Activated CD4-positive, alpha-beta T cell treated with anti-CD3 and anti-CD28 coated beads, Interleukin-2, amount 50 U/mL, for 48 hours (primary cell): ENCODE measurements at regions not wholly inside any gene's neighbourhood (a gene's known extent, or its start where the extent isn't known, plus 50 kb on each side); places are given as distances from the start of the nearest gene placed in this dataset.

Experiments used
- DNase-seq, 2 experiments: peaks; one replicate each; pipeline ENCODE4 v3.0.0-alpha.2; 2020

DNA sequence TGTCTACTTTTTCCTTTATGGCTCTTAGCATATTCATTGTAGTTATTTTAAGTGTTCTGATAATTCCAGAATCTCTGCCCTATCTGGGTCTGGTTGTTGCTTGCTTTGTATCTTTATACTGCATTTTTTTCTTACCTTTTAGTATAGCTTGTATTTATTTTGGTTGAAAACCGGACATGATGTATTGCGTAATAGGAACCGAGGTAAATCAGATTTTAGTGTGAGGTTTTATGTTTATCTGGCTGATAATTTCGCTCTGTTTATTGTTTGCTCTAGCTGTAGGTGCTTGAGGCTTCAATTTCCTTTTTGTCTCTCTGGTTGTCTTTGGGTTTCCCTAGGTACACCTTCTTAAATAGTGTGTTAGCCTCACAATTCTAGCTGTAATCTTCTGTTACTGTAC, 263.8 kb upstream of the LCORL start:
- no peak for DNase-seq

DNA sequence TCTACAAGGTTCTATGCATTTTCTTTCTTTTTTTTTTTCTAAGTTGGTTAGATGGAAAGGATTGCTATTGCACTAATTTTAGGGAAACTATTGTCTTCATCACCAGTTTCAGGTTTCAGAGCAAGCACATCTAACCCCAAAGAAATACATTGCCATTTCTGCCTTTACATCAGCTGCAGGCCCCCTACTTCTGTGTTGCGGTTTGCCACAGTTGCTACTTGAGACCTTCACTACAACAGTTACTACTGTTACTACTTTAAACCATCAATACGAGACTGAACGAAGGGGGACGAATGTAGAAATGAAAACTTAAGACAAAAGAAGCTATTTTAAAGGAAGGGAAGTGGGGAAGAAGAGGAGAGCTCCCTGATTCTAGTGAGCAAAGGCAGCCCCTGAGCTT, 256.7 kb upstream of the LCORL start:
- no peak for DNase-seq

DNA sequence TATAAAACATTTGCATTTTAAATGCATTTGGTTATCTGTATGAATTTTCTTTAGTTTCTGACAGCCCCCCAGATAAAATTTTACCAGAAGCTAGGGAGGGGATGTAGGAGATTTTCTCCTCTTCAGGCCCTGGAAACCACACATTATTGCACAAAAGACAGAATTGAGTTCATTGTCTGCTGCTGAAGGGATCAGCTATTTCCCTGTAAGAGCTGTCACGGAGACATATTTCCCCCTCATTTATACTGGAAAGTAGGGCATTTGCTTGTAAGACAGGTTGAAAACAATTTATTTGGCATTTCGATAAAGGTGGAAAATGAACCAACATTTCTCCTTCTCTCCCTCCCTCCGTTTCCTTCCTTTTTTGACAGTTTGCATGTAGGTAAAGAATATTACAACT, 241.3 kb upstream of the LCORL start:
- no peak for DNase-seq

- no peak for DNase-seq
Measured at GRCh38 chr4:18252052-18252451, 230.5 kb upstream of the LCORL start.

DNA sequence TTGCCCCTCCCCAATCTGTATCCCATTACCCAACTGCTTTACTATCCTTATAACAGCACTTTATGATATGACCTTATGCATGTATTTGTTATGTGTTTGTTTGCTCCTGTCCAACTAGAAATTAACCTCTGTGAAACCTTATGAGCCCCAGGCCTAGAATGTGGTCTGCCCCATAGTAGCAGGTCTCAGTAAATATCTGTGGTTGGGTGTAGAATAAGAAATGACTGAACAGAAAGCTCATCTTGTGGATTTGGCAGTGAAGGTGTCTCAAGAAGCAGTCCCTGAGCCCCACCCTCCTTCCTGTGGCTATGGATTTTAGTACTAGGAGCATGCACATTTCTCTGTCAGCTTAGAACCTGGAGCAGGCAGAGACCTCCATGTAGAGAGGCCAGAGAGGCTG, 229.0 kb upstream of the LCORL start:
- no peak for DNase-seq

- no peak for DNase-seq
Measured at GRCh38 chr4:18248611-18249010, 227.1 kb upstream of the LCORL start.

GRCh38 chr4:18247189-18247588, 225.6 kb upstream of the LCORL start:
- no peak for DNase-seq

GRCh38 chr4:18242919-18243693, 221.6 kb upstream of the LCORL start:
- DNase-seq = no peak

DNA sequence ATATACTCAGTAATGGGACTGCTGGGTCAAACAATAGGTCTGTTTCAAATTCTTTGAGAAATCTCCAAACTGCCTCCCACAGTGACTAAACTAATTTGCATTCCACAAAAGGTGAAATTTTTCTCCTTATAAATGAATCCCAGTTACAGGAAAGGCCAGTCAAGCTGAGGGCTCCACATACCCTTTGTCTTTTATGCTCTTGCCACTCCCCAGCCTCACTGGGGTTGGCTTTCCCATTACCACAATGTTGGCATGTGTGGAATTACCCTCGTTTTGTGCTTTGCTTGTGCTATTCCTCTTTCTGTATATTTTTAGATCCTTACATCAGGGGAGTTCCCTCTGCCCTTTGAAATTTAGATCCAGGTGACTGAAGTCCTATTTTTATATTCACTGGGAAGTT, 220.2 kb upstream of the LCORL start:
- no peak for DNase-seq

- DNase-seq = no peak
Measured at GRCh38 chr4:18234108-18234507, 212.6 kb upstream of the LCORL start.

DNA sequence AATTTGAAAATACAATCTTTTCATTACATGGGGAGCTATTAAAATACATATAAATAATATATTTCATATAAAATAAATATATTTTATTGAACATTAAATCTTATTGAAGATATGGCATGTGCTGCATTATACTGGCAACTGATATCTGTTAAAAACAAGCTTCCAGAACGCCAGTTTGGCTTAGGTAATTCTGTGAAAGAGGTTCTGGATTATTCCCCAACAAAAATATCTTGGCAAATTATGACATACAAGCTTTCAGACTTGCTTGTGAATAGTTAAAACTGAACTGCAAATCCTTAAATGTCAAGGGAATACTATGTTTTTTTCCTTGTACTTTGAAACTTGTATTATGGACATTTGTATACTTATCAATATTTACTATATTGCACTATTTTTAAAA, 210.2 kb upstream of the LCORL start:
- DNase-seq = no peak

- DNase-seq = no peak
Measured at GRCh38 chr4:18227880-18228279, 206.3 kb upstream of the LCORL start.

DNA sequence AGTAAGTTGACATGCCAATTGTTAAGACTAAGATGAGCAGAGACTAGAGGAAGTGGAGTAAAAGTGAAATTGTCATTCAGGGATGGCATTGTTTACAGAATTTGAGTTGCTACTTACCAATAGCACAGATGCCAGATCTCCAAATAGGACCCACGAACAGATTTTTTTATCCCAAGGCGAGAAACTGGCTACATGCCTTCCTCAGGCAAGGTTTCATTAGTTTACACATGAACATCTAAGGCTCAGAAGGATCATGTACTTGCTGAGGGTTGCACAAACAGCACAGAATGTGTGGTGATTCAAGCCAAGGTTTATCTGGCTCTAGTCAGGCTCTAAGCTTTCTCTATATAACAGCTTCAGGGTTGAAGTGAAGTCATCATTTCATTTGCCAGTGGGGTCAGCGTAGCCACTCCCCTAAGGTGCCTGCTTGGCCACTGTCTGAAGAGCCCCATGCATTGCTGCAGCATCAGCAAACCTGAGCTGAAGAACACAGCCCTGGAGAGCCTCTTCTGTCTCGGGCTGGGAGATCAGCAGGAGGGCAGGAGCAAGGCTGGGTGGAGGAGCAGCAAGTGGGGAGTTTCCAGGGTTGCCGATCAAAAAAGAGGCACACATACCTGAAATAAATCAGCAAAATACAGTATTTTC, 193.0 kb upstream of the LCORL start:
- no peak for DNase-seq

DNA sequence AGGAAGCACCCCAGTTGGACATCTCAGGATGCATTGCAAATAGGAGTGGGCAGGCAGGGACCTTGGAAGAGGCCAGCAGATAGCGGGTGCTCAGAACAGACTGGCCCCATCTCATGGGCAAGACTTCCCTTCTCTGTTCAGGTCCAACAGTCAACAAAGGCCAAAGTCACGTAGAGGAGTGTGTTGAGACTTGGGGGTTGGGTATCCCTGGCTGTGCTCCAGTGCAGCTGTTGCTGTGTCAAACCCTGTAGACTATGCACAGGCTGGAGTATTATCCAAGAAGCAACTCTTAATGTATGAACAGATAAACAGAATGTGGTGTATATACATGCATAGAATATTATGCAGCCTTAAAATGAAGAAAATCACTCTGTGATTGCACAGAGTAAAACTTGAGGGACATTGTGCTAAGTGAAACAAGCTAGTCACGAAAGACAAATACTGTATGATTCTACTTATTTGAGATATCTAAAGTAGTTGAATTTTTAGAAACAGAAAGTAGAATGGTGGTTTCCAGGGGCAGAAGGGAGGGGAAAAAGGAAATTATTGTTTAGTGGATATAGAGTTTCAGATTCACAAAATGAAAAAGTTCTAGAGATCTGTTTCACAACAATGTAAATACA, 192.1 kb upstream of the LCORL start:
- no peak for DNase-seq

GRCh38 chr4:18209448-18209847, 187.9 kb upstream of the LCORL start:
- no peak for DNase-seq

DNA sequence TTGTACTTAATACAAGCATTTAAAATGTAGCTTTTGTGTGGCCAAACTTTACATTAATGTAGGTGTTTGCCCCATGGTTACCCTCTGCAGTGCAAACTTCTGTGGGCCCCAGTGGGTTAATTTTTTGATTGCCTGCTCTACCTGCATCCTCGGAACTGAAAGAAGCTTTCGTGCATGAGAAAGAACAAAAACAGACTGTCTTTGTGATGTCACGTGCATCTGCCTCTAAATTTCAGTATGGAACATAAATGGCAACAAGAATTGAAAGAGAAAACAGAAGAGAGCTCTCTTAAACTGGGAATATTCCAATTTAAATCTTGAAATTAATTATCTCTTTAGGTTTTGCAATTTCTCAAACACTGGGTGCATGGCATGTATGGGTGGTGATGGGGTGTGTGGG, 182.4 kb upstream of the LCORL start:
- no peak for DNase-seq

DNA sequence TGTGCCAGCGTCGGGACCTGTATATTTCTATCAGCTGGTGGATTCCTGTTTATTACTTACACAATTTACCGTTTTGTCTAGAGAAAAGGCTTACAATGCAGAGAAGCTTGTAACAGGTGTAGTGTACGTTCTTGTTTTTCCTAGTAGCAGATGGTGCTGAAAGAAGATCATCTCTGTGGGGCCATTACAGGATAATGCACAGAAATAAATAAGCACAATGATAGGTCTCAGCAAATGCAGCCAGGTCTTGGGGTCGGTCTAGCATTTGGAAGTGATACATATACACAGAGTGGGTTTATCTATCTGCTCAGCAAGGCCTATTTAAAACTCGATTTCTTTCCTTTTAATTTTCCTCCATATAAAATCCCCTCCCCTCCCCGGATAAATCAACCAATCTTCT, 180.9 kb upstream of the LCORL start:
- DNase-seq = no peak

DNA sequence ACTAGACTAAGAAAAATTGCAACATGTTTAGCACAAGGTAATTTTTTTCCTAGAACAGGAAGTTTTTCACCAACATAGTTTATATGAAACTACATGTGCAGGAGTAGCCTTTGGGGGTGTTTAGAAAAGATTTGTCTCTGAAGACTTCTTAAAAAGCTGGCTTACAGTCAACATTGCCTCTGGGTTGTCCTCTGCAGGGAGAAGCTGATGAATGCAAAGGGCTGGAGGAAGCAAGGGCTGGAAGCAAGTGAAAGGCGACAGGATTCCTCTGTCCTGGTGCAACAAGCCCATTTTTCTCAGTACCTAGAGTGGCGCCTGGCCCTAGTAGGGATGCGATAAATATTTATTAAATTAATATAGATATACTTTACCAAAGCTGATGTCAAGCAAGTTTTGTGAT, 180.3 kb upstream of the LCORL start:
- DNase-seq = no peak

DNA sequence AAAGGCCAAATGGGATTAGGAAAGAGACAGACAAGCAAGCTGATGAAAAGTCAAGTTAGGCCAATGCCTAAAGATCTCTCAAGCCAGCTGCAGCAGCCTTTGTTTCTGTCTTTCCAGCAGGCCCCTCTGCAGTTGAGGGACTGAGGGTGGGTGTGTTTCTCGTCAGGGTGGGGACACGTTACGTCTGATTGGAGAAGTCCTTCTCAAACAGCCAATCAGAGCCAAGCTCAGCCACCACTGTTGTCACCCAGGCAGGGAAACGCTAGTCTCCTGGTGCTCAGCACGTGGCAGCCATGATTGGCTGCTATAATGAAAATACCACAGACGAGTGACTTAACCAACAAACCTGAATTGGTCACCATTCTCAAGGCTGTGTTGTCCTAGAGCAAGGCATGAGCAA, 177.1 kb upstream of the LCORL start:
- no peak for DNase-seq

DNA sequence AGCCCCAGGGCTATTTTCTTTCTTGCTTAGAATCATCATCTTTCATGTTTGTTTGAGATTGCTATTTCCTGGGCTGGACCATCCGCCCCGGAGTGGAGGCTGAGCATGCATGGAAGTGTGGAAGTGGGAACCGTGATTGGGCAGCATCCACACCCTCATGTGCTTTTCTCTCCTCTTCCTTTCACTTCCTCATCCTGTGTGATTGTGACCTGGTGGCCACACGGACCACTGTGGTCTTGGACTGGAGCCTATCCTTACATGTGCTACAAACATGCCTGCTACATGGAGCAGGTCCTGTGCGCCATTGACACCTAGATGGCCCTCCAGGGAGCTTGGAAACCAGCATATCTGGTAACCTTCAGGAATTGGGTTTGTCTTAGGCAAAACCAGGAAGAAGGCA, 175.9 kb upstream of the LCORL start:
- no peak for DNase-seq

GRCh38 chr4:18194278-18194677, 172.7 kb upstream of the LCORL start:
- no peak for DNase-seq

DNA sequence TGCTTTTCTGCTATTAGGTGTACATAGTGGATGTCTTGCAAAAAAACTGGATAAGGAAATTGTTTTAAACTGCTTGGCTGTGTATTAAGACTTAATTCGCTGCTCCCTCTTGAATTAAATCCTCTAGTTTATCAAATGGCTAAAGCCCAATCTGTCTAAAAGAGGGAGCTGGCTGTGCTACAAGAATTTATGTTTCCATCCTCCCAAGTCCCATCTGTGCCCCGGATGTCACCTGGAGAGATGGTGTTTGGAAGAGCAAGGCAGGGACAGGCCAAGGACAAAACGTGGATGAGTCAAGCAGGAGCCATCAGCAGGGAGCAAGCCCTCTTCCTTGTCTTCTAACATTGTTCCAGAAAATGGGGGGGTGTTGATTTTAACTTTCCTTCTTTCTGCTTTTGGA, 171.3 kb upstream of the LCORL start:
- no peak for DNase-seq

DNA sequence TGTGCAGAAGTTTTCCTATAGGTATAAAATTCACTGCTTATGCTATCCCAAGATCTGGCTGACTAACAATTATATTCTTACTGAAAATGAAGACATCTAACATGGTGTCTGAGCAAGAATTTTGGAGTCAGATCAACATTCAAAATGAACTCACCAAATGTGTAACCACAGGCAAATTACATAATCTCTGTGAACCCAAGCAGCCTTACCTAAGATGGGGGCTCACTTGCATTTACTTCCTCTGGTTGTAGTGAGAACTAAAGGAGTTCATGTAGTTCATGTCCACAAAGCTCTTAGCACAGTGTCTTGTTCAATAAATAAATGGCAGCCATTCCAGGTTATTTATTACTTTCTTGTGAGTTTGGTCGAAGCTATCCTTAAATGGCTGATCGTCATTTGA, 163.9 kb upstream of the LCORL start:
- no peak for DNase-seq

- DNase-seq = no peak
Measured at GRCh38 chr4:18180892-18181291, 159.3 kb upstream of the LCORL start.

DNA sequence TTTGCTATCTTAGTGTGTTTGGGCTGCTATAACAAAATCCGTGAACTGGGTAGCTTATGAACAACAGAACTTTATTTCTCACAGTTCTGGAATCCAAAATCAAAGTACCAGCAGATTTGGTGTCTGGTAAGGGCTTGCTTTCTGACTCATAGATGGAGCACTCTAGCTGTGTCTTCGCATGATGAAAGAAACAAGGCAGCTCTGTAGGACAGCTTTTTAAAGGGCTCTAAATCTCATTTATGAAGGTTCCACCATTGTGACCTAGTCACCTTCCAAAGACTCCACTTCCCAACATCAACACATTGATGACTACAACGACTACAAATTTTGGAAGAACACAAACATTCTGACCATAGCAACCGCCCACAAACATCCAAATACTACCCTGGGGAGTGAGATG, 158.6 kb upstream of the LCORL start:
- DNase-seq = no peak
